GM10266 (cell line): ENCODE measurements at regions not wholly inside any gene's neighbourhood (a gene's known extent, or its start where the extent isn't known, plus 50 kb on each side); places are given as distances from the start of the nearest gene placed in this dataset.

Experiments
- DNase-seq: peaks from one replicate; pipeline ENCODE4 v3.0.0; 2012; ENCODE audit errors: extremely low spot score
- CTCF ChIP-seq: IDR thresholded peaks from 2 replicates; pipeline ENCODE4 v1.5.1; 2012; ENCODE audit warnings: mild to moderate bottlenecking, low read depth; ENCODE audit not compliant: control insufficient read depth, insufficient read depth; ENCODE audit errors: missing control alignments

- no peak for TF ChIP-seq CTCF
- no peak for DNase-seq
Measured at GRCh38 chrX:130552444-130553073, 150.8 kb downstream of the RBMX2 start.

GRCh38 chrX:130555341-130555740, 153.6 kb downstream of the RBMX2 start:
- no peak for DNase-seq
- TF ChIP-seq CTCF: no peak

- TF ChIP-seq CTCF: no peak
- DNase-seq: no peak
Measured at GRCh38 chrX:130555757-130556156, 154.0 kb downstream of the RBMX2 start.

- no peak for TF ChIP-seq CTCF
- no peak for DNase-seq
Measured at GRCh38 chrX:130556951-130557350, 155.2 kb downstream of the RBMX2 start.

- DNase-seq: no peak
- TF ChIP-seq CTCF: no peak
Measured at GRCh38 chrX:130560544-130560943, 158.8 kb downstream of the RBMX2 start.

GRCh38 chrX:130561930-130562329, 160.1 kb downstream of the RBMX2 start:
- no peak for TF ChIP-seq CTCF
- DNase-seq: no peak

GRCh38 chrX:130563476-130563875, 161.7 kb downstream of the RBMX2 start:
- no peak for DNase-seq
- no peak for TF ChIP-seq CTCF
